ENCODE measurements at regions not wholly inside any gene's neighbourhood (a gene's known extent, or its start where the extent isn't known, plus 50 kb on each side); places are given as distances from the start of the nearest gene placed in this dataset.

DNA sequence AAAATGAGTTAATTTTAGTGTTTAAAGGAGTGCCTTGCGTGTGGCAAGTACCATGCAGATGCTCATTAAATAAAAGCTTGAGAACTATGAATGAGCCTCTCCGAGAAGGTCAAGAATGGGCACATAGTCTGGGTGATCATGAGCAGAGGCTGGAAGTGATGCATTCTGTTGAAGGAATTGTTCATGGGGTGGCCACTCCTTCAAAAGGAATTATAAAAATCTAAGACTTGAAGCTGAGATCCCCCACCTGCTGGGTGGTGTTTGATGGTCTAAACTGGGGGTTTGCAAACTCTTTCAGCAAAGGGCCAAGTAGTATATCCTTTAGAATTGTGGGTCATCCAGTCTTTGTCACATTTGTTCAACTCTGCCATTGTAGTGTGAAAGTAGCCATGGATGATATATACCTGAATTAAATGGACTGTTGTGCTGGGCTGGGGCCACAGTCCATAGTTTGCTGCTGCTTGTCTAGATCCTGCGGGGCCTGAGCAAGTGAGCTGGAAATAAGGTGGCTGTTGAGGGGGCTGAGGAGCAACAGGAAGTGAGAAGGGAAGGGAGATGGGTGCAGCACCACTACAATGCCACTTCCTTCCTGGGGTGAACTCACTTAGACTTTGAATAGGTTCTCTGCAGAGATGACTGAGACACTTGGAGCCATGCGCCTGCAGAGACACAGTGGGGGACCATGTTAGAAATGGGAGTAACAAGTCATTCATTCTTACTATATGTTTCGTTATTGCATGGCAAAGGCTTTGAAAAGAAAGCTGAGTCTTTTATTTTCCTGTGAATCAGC is 179.0 kb downstream of the SNX19 start:
- DNase-seq (ENCODE audit: extremely low read depth, low read depth) = no peak
- TF ChIP-seq, protein P1, sequence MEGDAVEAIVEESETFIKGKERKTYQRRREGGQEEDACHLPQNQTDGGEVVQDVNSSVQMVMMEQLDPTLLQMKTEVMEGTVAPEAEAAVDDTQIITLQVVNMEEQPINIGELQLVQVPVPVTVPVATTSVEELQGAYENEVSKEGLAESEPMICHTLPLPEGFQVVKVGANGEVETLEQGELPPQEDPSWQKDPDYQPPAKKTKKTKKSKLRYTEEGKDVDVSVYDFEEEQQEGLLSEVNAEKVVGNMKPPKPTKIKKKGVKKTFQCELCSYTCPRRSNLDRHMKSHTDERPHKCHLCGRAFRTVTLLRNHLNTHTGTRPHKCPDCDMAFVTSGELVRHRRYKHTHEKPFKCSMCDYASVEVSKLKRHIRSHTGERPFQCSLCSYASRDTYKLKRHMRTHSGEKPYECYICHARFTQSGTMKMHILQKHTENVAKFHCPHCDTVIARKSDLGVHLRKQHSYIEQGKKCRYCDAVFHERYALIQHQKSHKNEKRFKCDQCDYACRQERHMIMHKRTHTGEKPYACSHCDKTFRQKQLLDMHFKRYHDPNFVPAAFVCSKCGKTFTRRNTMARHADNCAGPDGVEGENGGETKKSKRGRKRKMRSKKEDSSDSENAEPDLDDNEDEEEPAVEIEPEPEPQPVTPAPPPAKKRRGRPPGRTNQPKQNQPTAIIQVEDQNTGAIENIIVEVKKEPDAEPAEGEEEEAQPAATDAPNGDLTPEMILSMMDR (IDR thresholded peaks at IDR 0.05; ENCODE audit: low read depth, low read length) = no peak

- TF ChIP-seq, protein P1 (IDR thresholded peaks at IDR 0.05; ENCODE audit: low read depth, low read length) = no peak
- DNase-seq (ENCODE audit: extremely low read depth, low read depth) = peak; percentile 82
Observed at GRCh38 chr11:130737866-130738431, 178.3 kb downstream of the SNX19 start.

DNA sequence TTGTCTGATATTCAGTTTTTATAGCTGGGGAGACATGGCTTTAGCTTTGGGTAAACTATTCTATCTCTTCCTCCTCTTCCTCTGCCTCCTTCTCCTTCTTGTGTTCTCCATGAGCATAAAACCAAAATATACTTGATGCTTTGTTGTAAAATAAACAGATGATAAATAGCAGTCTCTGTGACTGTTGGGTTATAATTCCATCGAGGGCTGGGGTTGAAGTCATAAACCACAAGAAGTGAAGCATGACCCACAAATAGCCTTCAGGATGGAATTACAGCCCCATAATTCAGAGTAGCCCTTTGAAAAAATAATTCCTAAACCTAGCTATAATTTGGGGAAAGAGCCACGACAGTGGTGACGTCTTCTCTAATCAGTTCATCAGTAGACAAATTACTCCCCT is 177.7 kb downstream of the SNX19 start:
- peak; percentile 61 for DNase-seq (ENCODE audit: extremely low read depth, low read depth)
- TF ChIP-seq, protein P1 (IDR thresholded peaks at IDR 0.05; ENCODE audit: low read depth, low read length) = no peak

- TF ChIP-seq, protein P1 (IDR thresholded peaks at IDR 0.05; ENCODE audit: low read depth, low read length) = no peak
- DNase-seq (ENCODE audit: extremely low read depth, low read depth) = no peak
Observed at GRCh38 chr11:130740819-130741218, 175.5 kb downstream of the SNX19 start.

DNA sequence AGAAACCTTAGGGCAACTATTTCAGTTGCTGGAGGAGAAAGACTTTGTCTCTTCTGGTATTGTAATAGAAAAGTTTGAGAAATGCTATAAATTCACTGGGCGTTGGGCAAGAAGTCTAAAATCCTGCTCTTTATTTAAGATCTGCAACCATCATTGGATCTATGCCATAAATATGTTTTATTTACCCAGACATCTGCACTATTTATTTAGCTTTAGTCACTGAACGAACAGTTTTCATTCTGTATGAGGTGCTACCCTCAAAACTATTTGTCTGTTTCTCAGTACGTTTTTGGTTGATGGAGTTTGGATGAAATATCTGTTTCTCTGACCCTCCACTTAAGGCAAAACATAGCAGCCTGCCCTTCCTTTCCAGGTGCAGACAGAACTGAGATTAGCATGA is 171.5 kb downstream of the SNX19 start:
- TF ChIP-seq, protein P1 (IDR thresholded peaks at IDR 0.05; ENCODE audit: low read depth, low read length) = no peak
- DNase-seq (ENCODE audit: extremely low read depth, low read depth) = no peak

- no peak for DNase-seq (ENCODE audit: extremely low read depth, low read depth)
- TF ChIP-seq, protein P1 (IDR thresholded peaks at IDR 0.05; ENCODE audit: low read depth, low read length) = no peak
Observed at GRCh38 chr11:130749216-130749615, 167.1 kb downstream of the SNX19 start.

- DNase-seq (ENCODE audit: extremely low read depth, low read depth) = no peak
- TF ChIP-seq, protein P1 (IDR thresholded peaks at IDR 0.05; ENCODE audit: low read depth, low read length) = no peak
Observed at GRCh38 chr11:130760515-130761125, 155.7 kb downstream of the SNX19 start.

Measured in AG09319 (cell line).